Esophagus squamous epithelium (tissue), 4 donors: ENCODE measurements at regions not wholly inside any gene's neighbourhood (a gene's known extent, or its start where the extent isn't known, plus 50 kb on each side); places are given as distances from the start of the nearest gene placed in this dataset.
"Not testable (repeated sequence)": the region's sequence is repeated elsewhere in the genome, so short reads cannot be mapped to it uniquely, and the experiment has no call there.

Experiments used
- POLR2A ChIP-seq, 4 donors: fragments of 450-650 bp; IDR thresholded peaks; one replicate each; pipeline ENCODE4 v1.6.1; 2017; ENCODE audit warnings: antibody characterized with exemption in 4 of 4, mild to moderate bottlenecking in 4 of 4, moderate library complexity in 3 of 4
- TF ChIP-seq, protein P1 (sequence below), 6 experiments: fragments of 450-650 bp in 4 of 6; fragments of 200-600 bp in 2 of 6; sonication (generic) in 2 of 6; IDR thresholded peaks; one replicate each; pipeline ENCODE4 v1.5.1; 2016 to 2019; ENCODE audit warnings: antibody characterized with exemption in 6 of 6, mild to moderate bottlenecking in 4 of 6, moderate library complexity in 4 of 6

DNA sequence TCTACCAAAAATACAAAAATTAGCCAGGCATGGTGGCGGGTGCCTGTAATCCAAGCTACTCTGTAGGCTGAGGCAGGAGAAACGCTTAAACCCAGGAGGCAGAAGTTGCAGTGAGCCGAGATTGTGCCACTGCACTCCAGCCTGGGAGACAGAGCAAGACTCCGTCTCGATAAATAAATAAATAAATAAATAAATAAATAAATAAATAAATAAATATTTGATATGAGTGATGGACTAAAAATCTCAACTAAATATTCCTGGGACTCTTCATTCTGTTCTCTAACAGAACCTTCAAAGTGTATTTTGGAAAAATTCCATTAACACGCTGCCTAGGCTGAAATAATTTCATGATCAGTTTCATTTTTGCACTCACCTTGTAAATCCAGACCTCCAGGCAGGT is 112.7 kb upstream of the AHI1 start:
- TF ChIP-seq, protein P1, sequence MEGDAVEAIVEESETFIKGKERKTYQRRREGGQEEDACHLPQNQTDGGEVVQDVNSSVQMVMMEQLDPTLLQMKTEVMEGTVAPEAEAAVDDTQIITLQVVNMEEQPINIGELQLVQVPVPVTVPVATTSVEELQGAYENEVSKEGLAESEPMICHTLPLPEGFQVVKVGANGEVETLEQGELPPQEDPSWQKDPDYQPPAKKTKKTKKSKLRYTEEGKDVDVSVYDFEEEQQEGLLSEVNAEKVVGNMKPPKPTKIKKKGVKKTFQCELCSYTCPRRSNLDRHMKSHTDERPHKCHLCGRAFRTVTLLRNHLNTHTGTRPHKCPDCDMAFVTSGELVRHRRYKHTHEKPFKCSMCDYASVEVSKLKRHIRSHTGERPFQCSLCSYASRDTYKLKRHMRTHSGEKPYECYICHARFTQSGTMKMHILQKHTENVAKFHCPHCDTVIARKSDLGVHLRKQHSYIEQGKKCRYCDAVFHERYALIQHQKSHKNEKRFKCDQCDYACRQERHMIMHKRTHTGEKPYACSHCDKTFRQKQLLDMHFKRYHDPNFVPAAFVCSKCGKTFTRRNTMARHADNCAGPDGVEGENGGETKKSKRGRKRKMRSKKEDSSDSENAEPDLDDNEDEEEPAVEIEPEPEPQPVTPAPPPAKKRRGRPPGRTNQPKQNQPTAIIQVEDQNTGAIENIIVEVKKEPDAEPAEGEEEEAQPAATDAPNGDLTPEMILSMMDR (IDR thresholded peaks at IDR 0.05) = not testable (repeated sequence)
- TF ChIP-seq POLR2A (IDR thresholded peaks at IDR 0.05) = not testable (repeated sequence)
